Spleen (tissue), 7 donors: ENCODE measurements at regions not wholly inside any gene's neighbourhood (a gene's known extent, or its start where the extent isn't known, plus 50 kb on each side); places are given as distances from the start of the nearest gene placed in this dataset.

Source experiments
- CTCF ChIP-seq, 11 experiments: fragments of 200-600 bp in 7 of 11; fragments of 450-650 bp in 4 of 11; sonication (generic) in 4 of 11; IDR thresholded peaks in 8 of 11; conservative IDR thresholded peaks in 3 of 11; 1 replicate in 7 of 11; 2 replicates in 4 of 11; pipeline versions ENCODE4 v1.4.0 to v1.8.0; 2016 to 2021; ENCODE audit warnings: antibody characterized with exemption in 11 of 11, inconsistent platforms in 4 of 11, mild to moderate bottlenecking in 1 of 11
- POLR2A ChIP-seq, 3 donors: fragments of 450-650 bp; IDR thresholded peaks; one replicate each; pipeline ENCODE4 v1.5.1; 2017; ENCODE audit warnings: antibody characterized with exemption in 3 of 3, mild to moderate bottlenecking in 1 of 3
- POLR2AphosphoS5 ChIP-seq, 3 donors: sonication (generic); formaldehyde crosslinking; IDR thresholded peaks; one replicate each; pipeline ENCODE4 v1.5.1; 2017; ENCODE audit warnings: antibody characterized with exemption in 3 of 3
- donor health status: DM: no; HTN: no; CAD: no; lungs with moderate emphysema.
- donor health status: DM: no; HTN: no; CAD: no.
- donor health status: DM: no; HTN: no; CAD: no.

DNA sequence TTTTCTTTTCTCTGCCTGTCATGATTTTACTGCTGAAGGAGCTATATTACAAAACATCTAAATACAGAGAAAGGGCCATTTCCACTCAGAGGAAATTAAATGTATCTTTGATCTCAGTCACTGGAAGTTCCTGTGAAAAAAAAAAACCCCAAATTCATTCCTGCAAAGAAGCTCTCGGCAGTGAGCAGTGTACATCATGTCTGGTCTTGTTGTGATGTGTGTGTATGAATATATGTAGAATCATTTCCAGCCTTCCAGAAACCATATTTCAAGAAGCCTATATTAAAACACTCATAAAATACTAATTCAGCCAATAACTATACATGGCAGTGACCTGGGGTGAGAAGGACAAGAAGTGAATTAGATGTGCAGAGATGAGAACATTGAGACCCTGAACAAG, 393.2 kb upstream of the TENM4 start:
- TF ChIP-seq CTCF (IDR thresholded peaks at IDR 0.05 in 8 of 11, conservative IDR thresholded peaks at IDR 0.05 in 3 of 11) (no peak), POLR2AphosphoS5 (IDR thresholded peaks at IDR 0.05) (no peak), POLR2A (IDR thresholded peaks at IDR 0.05) (no peak)
